HEK293T (cell line): ENCODE measurements at regions not wholly inside any gene's neighbourhood (a gene's known extent, or its start where the extent isn't known, plus 50 kb on each side); places are given as distances from the start of the nearest gene placed in this dataset.

Experiments used
- ARNT ChIP-seq: fragments of 450-650 bp; IDR thresholded peaks from 2 replicates; pipeline ENCODE4 v1.6.1; 2017; ENCODE audit warnings: mild to moderate bottlenecking
- BHLHE40 ChIP-seq: fragments of 450-650 bp; IDR thresholded peaks from 2 replicates; pipeline ENCODE4 v1.6.1; 2016; ENCODE audit warnings: mild to moderate bottlenecking, moderate library complexity, borderline replicate concordance
- ELF4 ChIP-seq: fragments of 450-650 bp; IDR thresholded peaks from 2 replicates; pipeline ENCODE4 v1.6.1; 2017; ENCODE audit warnings: antibody characterized with exemption
- FOXM1 ChIP-seq: fragments of 450-650 bp; IDR thresholded peaks from 2 replicates; pipeline ENCODE4 v1.6.1; 2017; ENCODE audit warnings: mild to moderate bottlenecking, borderline replicate concordance
- L3MBTL2 ChIP-seq: fragments of 450-650 bp; conservative IDR thresholded peaks from 2 replicates; pipeline ENCODE4 v1.6.1; 2016; ENCODE audit warnings: mild to moderate bottlenecking
- LEF1 ChIP-seq: fragments of 450-650 bp; IDR thresholded peaks from 2 replicates; pipeline ENCODE4 v1.6.1; 2017; ENCODE audit warnings: mild to moderate bottlenecking, borderline replicate concordance
- SP1 ChIP-seq: fragments of 450-650 bp; IDR thresholded peaks from 2 replicates; pipeline ENCODE4 v1.6.1; 2017
- TARDBP ChIP-seq: fragments of 450-650 bp; IDR thresholded peaks from 2 replicates; pipeline ENCODE4 v1.6.1; 2016

GRCh38 chr15:93986400-93986984 lies 244.9 kb upstream of the MCTP2 start:
- no peak for TF ChIP-seq ELF4
- no peak for TF ChIP-seq SP1
- no peak for TF ChIP-seq LEF1
- no peak for TF ChIP-seq L3MBTL2
- TF ChIP-seq BHLHE40: no peak
- no peak for TF ChIP-seq FOXM1
- TF ChIP-seq TARDBP: no peak
- no peak for TF ChIP-seq ARNT
